ENCODE measurements at regions not wholly inside any gene's neighbourhood (a gene's known extent, or its start where the extent isn't known, plus 50 kb on each side); places are given as distances from the start of the nearest gene placed in this dataset.

GRCh38 chr18:34951625-34952379, 89.4 kb upstream of the MAPRE2 start:
- TF ChIP-seq CTCF (IDR thresholded peaks at IDR 0.05) (no peak), POLR2A (IDR thresholded peaks at IDR 0.05) (no peak)

All from esophagus squamous epithelium (tissue), 4 donors.